PC-9 (cell line): ENCODE measurements at regions not wholly inside any gene's neighbourhood (a gene's known extent, or its start where the extent isn't known, plus 50 kb on each side); places are given as distances from the start of the nearest gene placed in this dataset.

Experiments used
- EZH2 ChIP-seq: fragments of 200-600 bp; sonication (generic); IDR thresholded peaks from 2 replicates; pipeline ENCODE4 v1.8.0; 2017; ENCODE audit warnings: antibody characterized with exemption, low read depth
- TF ChIP-seq, protein P1 (sequence below): fragments of 200-600 bp; sonication (generic); conservative IDR thresholded peaks from 2 replicates; pipeline ENCODE4 v1.6.1; 2017; ENCODE audit warnings: mixed run types, antibody characterized with exemption, mild to moderate bottlenecking, moderate library complexity

DNA sequence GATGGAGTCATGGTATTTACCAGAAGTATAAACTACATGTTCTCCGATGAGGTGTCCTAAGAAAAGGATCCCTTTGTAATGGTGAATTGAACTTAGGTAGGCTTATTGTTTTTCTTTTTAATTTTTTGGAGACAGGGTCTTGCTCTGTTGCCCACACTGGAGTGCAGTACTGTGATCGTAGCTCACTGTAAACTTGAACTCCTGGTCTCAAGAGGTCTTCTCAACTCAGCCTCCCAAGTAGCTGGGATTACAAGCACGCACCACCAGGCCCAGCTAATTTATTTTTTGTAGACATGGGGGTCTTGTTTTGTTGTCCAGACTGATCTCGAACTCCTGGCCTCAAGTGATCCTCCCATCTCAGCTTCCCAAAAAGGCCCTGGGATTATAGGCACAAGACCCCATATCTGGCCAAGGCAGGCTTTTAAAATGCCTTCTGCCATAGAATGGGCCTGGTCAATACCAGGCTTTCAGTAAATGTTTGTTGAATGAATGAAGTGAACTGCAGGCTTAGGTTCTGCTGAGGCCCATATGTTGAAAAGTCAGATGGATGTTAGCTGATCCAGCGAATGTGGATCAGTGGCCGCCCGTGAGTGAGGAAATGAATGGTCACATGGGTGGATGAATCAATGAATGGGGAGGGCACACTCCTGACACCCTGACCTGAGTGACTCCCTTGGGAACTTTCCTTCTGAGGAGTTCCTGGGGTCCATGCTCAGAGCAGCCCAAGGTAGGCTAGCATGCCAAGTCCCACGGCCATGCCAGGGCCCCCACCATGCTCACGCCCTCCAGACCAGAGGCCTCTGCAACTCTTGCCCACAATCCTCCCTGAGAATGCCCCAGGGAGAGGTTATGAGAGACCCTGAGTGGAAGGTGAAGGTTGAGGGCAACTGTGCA is 118.0 kb upstream of the MYCN start:
- TF ChIP-seq, protein P1, sequence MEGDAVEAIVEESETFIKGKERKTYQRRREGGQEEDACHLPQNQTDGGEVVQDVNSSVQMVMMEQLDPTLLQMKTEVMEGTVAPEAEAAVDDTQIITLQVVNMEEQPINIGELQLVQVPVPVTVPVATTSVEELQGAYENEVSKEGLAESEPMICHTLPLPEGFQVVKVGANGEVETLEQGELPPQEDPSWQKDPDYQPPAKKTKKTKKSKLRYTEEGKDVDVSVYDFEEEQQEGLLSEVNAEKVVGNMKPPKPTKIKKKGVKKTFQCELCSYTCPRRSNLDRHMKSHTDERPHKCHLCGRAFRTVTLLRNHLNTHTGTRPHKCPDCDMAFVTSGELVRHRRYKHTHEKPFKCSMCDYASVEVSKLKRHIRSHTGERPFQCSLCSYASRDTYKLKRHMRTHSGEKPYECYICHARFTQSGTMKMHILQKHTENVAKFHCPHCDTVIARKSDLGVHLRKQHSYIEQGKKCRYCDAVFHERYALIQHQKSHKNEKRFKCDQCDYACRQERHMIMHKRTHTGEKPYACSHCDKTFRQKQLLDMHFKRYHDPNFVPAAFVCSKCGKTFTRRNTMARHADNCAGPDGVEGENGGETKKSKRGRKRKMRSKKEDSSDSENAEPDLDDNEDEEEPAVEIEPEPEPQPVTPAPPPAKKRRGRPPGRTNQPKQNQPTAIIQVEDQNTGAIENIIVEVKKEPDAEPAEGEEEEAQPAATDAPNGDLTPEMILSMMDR, result no peak
- no peak for TF ChIP-seq EZH2
